CD14-positive monocyte (primary cell): ENCODE measurements at regions not wholly inside any gene's neighbourhood (a gene's known extent, or its start where the extent isn't known, plus 50 kb on each side); places are given as distances from the start of the nearest gene placed in this dataset.

Experiments used
- DNase-seq, 3 donors: peaks; one replicate each; pipeline ENCODE4 v3.0.0-alpha.2; 2011 to 2022
- H2AFZ ChIP-seq: 2 replicates; pipeline ENCODE4 v1.6.0; 2012; ENCODE audit warnings: mild to moderate bottlenecking, low read depth, low read length, inconsistent platforms; ENCODE audit not compliant: insufficient read depth, poor library complexity, severe bottlenecking
- H3K27ac ChIP-seq, 2 donors: 1 replicate in 1 of 2; 2 replicates in 1 of 2; pipeline ENCODE4 v1.5.1; 2012 to 2013; ENCODE audit warnings: low read length in 2 of 2, control low read depth in 1 of 2, inconsistent platforms in 1 of 2, low read depth in 1 of 2, mild to moderate bottlenecking in 1 of 2
- H3K27me3 ChIP-seq, 2 donors: one replicate each; pipeline versions ENCODE4 v1.6.0 to v1.6.1; 2011 to 2013; ENCODE audit warnings: low read length in 2 of 2; ENCODE audit not compliant: control insufficient read depth in 2 of 2, insufficient read depth in 2 of 2
- H3K36me3 ChIP-seq, 2 donors: replicated peaks in 1 of 2; 1 replicate in 1 of 2; 2 replicates in 1 of 2; pipeline versions ENCODE4 v1.5.1 to v1.6.1; 2012 to 2013; ENCODE audit warnings: low read length in 2 of 2, control low read depth in 1 of 2, inconsistent platforms in 1 of 2, mild to moderate bottlenecking in 1 of 2; ENCODE audit not compliant: insufficient read depth in 2 of 2, control insufficient read depth in 1 of 2
- H3K4me1 ChIP-seq, 2 donors: 1 replicate in 1 of 2; 2 replicates in 1 of 2; pipeline versions ENCODE4 v1.5.1 to v1.6.1; 2012 to 2013; ENCODE audit warnings: low read length in 2 of 2, control low read depth in 1 of 2, inconsistent platforms in 1 of 2, mild to moderate bottlenecking in 1 of 2, moderate library complexity in 1 of 2; ENCODE audit not compliant: insufficient read depth in 2 of 2, control insufficient read depth in 1 of 2
- H3K4me2 ChIP-seq: replicated peaks from 2 replicates; pipeline ENCODE3; 2012; ENCODE audit warnings: low read length, moderate library complexity, mild to moderate bottlenecking; ENCODE audit not compliant: poor library complexity, severe bottlenecking; ENCODE audit errors: extremely low read depth
- H3K4me3 ChIP-seq, 3 experiments: fragments of 200-600 bp in 1 of 3; sonication (generic) in 1 of 3; replicated peaks in 1 of 3; 1 replicate in 2 of 3; 2 replicates in 1 of 3; pipeline ENCODE4 v1.5.1; 2011 to 2013; ENCODE audit warnings: low read length in 3 of 3, mild to moderate bottlenecking in 3 of 3, control low read depth in 2 of 3, low read depth in 2 of 3, inconsistent platforms in 1 of 3, moderate library complexity in 1 of 3
- H3K79me2 ChIP-seq: 2 replicates; pipeline ENCODE4 v1.6.0; 2012; ENCODE audit warnings: mild to moderate bottlenecking, control low read depth, inconsistent platforms, low read length, moderate library complexity; ENCODE audit not compliant: insufficient read depth
- H3K9ac ChIP-seq: 2 replicates; pipeline ENCODE4 v1.6.0; 2017; ENCODE audit warnings: low read length, mild to moderate bottlenecking; ENCODE audit not compliant: insufficient read depth, poor library complexity, severe bottlenecking
- H3K9me3 ChIP-seq, 2 donors: replicated peaks in 1 of 2; 1 replicate in 1 of 2; 2 replicates in 1 of 2; pipeline versions ENCODE4 v1.5.1 to v1.6.1; 2012 to 2013; ENCODE audit warnings: low read length in 2 of 2, control low read depth in 1 of 2; ENCODE audit not compliant: control insufficient read depth in 1 of 2, insufficient read depth in 1 of 2
- H4K20me1 ChIP-seq: 2 replicates; pipeline ENCODE4 v1.6.0; 2012; ENCODE audit warnings: mild to moderate bottlenecking, low read length, control low read depth, moderate library complexity; ENCODE audit not compliant: insufficient read depth
- H3K27ac Mint-ChIP-seq, 7 donors: one replicate each; pipeline ENCODE4 v1.8.0; 2020; ENCODE audit warnings: mild to moderate bottlenecking in 7 of 7, mixed read lengths in 7 of 7, moderate library complexity in 6 of 7, inconsistent platforms in 2 of 7
- H3K27me3 Mint-ChIP-seq, 3 donors: one replicate each; pipeline ENCODE4 v1.8.0; 2021 to 2022; ENCODE audit warnings: low read depth in 3 of 3, mild to moderate bottlenecking in 3 of 3, mixed read lengths in 3 of 3, moderate library complexity in 3 of 3, inconsistent platforms in 1 of 3
- H3K36me3 Mint-ChIP-seq, 2 donors: one replicate each; pipeline ENCODE4 v1.8.0; 2020; ENCODE audit warnings: mixed read lengths in 2 of 2, inconsistent platforms in 1 of 2, mild to moderate bottlenecking in 1 of 2
- H3K4me1 Mint-ChIP-seq: one replicate; pipeline ENCODE4 v1.8.0; 2020; ENCODE audit warnings: mild to moderate bottlenecking, mixed read lengths
- H3K4me3 Mint-ChIP-seq, 2 donors: one replicate each; pipeline ENCODE4 v1.8.0; 2020; ENCODE audit warnings: mild to moderate bottlenecking in 2 of 2, mixed read lengths in 2 of 2, moderate library complexity in 1 of 2
- H3K9me3 Mint-ChIP-seq, 7 donors: one replicate each; pipeline ENCODE4 v1.8.0; 2020 to 2022; ENCODE audit warnings: mixed read lengths in 7 of 7, mild to moderate bottlenecking in 6 of 7, moderate library complexity in 6 of 7, inconsistent platforms in 2 of 7
- CTCF ChIP-seq: fragments of 200-600 bp; IDR thresholded peaks from one replicate; pipeline ENCODE4 v1.8.0; 2022; ENCODE audit warnings: antibody characterized with exemption, mild to moderate bottlenecking
- WGBS: methylation state at CpG from one replicate; pipeline ENCODE4 v1.1.5; 2013; ENCODE audit warnings: missing lambda C conversion rate; ENCODE audit not compliant: insufficient coverage; 5-methylcytosine and 5-hydroxymethylcytosine counted together
- intact Hi-C, 2 donors: fragments of 100-400 bp; cut with micrococcal nuclease; formaldehyde crosslinking; loops; one replicate each; pipeline versions ENCODE4 v1.15.0 to v1.15.1; 2023

- H3K27ac Mint-ChIP-seq: no peak overlapping the region
- no peak for DNase-seq
- Histone ChIP-seq H3K27ac (no peak overlapping the region), H2AFZ (no peak overlapping the region), H3K9me3 (peaks cover 0 to 3% of the 10 kb centered on the region in 2 donors), H3K4me2 (no peak overlapping the region), H3K79me2 (no peaks in the 10 kb centered on the region), H3K9ac (no peak overlapping the region), H3K36me3 (no peaks in the 10 kb centered on the region), H3K4me3 (no peak overlapping the region), H3K4me1 (no peaks in the 10 kb centered on the region), H4K20me1 (no peaks in the 10 kb centered on the region), H3K27me3 (peaks cover 0 to under 1% of the 10 kb centered on the region in 2 donors)
- H3K9me3 Mint-ChIP-seq: peaks cover 0 to 7% (median 2%) of the 10 kb centered on the region in 7 donors
- no peaks in the 10 kb centered on the region for H3K4me1 Mint-ChIP-seq
- no peak for TF ChIP-seq CTCF
- no peak overlapping the region for H3K4me3 Mint-ChIP-seq
- H3K27me3 Mint-ChIP-seq: peaks cover 3 to 11% (median 4%) of the 10 kb centered on the region in 3 donors
- intact Hi-C loops: no loop called here
- WGBS: 50% methylated on average over 1 of the region's 1 CpG
- H3K36me3 Mint-ChIP-seq: no peaks in the 10 kb centered on the region
Measured at GRCh38 chr21:34313116-34313515, 50.7 kb upstream of the KCNE2 start.
